ENCODE measurements at regions not wholly inside any gene's neighbourhood (a gene's known extent, or its start where the extent isn't known, plus 50 kb on each side); places are given as distances from the start of the nearest gene placed in this dataset.

GRCh38 chr12:114903083-114903691, 219.2 kb upstream of the TBX3 start:
- DNase-seq (ENCODE audit: low spot score) = no peak

GRCh38 chr12:114902665-114903064, 218.7 kb upstream of the TBX3 start:
- no peak for DNase-seq (ENCODE audit: low spot score)

- no peak for DNase-seq (ENCODE audit: low spot score)
These were observed 217.3 kb upstream of the TBX3 start for GRCh38 chr12:114901316-114901715.

GRCh38 chr12:114898159-114898558, 214.2 kb upstream of the TBX3 start:
- DNase-seq (ENCODE audit: low spot score) = no peak

- no peak for DNase-seq (ENCODE audit: low spot score)
These were observed 211.9 kb upstream of the TBX3 start for GRCh38 chr12:114895827-114896226.

- DNase-seq (ENCODE audit: low spot score) = no peak
These were observed 211.1 kb upstream of the TBX3 start for GRCh38 chr12:114895081-114895480.

GRCh38 chr12:114894076-114894475, 210.1 kb upstream of the TBX3 start:
- DNase-seq (ENCODE audit: low spot score) = no peak

- DNase-seq (ENCODE audit: low spot score) = no peak
These were observed 205.1 kb upstream of the TBX3 start for GRCh38 chr12:114888928-114889584.

GRCh38 chr12:114888448-114888847, 204.5 kb upstream of the TBX3 start:
- DNase-seq (ENCODE audit: low spot score) = no peak

GRCh38 chr12:114885501-114885900, 201.5 kb upstream of the TBX3 start:
- DNase-seq (ENCODE audit: low spot score) = no peak

- DNase-seq (ENCODE audit: low spot score) = no peak
These were observed 200.6 kb upstream of the TBX3 start for GRCh38 chr12:114884575-114884974.

GRCh38 chr12:114882083-114882482, 198.1 kb upstream of the TBX3 start:
- no peak for DNase-seq (ENCODE audit: low spot score)

GRCh38 chr12:114879354-114879753, 195.4 kb upstream of the TBX3 start:
- no peak for DNase-seq (ENCODE audit: low spot score)

GRCh38 chr12:114878781-114879180, 194.8 kb upstream of the TBX3 start:
- no peak for DNase-seq (ENCODE audit: low spot score)

GRCh38 chr12:114876968-114877680, 193.1 kb upstream of the TBX3 start:
- no peak for DNase-seq (ENCODE audit: low spot score)

- no peak for DNase-seq (ENCODE audit: low spot score)
These were observed 191.3 kb upstream of the TBX3 start for GRCh38 chr12:114875313-114875712.

GRCh38 chr12:114873656-114874055, 189.7 kb upstream of the TBX3 start:
- DNase-seq (ENCODE audit: low spot score) = no peak

GRCh38 chr12:114868995-114869834, 185.2 kb upstream of the TBX3 start:
- DNase-seq (ENCODE audit: low spot score) = no peak

GRCh38 chr12:114866331-114866730, 182.4 kb upstream of the TBX3 start:
- no peak for DNase-seq (ENCODE audit: low spot score)

GRCh38 chr12:114864837-114865551, 181.0 kb upstream of the TBX3 start:
- DNase-seq (ENCODE audit: low spot score) = no peak

- no peak for DNase-seq (ENCODE audit: low spot score)
These were observed 179.9 kb upstream of the TBX3 start for GRCh38 chr12:114863911-114864310.

GRCh38 chr12:114860969-114861368, 177.0 kb upstream of the TBX3 start:
- no peak for DNase-seq (ENCODE audit: low spot score)

Measured in globus pallidus (tissue), 1 donor.